NCI-H1694 treated with DMSO at 0.1 percent for 48 hours (cell line): ENCODE measurements at regions not wholly inside any gene's neighbourhood (a gene's known extent, or its start where the extent isn't known, plus 50 kb on each side); places are given as distances from the start of the nearest gene placed in this dataset.
"Not testable (repeated sequence)": the region's sequence is repeated elsewhere in the genome, so short reads cannot be mapped to it uniquely, and the experiment has no call there.

Experiments
- DNase-seq: peaks from one replicate; lab custom pipeline; 2025; lab: John Stamatoyannopoulos, UW

- not testable (repeated sequence) for DNase-seq
These were observed 118.3 kb downstream of the LRRC37A3 start for GRCh38 chr17:64800987-64801386.

DNA sequence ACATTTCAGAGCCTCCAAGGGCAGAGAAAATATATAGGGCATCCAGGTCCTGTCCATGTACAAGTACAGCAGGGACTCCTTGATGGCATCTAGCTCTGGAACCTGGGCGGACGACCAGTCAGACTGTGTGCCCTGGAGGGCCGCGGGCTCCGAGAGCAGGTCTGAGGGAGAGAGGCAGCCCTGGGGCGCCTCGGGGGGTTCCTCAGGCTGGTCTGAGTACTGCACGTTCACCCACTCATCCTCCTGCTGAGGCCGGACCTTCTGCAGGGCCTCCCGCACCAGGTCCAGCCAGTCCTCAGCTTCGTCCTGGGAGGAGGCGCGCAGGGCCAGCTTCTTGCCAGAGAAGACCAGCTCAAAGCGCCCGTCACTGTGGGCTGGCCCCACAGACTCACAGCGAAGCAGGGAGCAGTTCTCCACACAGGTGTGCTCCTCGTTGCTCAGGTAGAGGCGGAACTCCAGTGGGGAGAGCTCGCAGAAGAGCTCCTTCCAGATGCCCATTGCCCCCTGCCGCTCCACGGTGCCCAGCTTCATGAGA lies 118.8 kb downstream of the LRRC37A3 start:
- not testable (repeated sequence) for DNase-seq

DNA sequence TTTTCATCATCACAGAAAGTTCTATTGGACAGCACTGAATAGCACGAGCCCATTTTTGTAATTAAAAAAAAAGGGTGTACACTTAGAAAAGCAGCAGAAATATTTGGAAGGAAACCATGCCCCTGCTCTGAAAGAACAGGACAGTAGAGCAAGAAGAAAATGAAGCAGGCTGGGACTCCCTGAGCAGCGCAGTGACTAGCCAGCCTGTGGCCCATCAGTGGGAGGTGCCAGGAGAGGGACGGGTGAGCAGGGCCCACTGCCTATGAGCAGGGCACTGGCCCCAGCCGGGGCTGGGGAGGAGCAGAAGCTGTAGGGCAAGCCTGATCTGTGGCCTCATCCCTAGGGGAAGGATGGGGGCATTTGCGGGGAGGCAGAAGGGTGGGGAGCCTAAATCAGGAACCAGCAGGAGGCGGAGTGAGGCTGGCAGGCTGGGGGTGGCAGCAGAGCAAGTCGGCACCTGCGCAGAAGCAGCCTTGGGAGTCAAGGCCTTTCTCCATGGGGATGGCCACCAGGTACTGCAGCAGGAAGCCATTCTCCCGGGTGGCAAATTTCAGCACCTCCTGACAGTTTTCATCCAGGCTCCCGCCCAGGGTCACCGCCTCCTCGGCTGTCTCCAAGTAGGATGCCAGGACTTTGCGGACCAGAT lies 119.6 kb downstream of the LRRC37A3 start:
- not testable (repeated sequence) for DNase-seq

GRCh38 chr17:64798961-64799360 lies 120.3 kb downstream of the LRRC37A3 start:
- DNase-seq: not testable (repeated sequence)

DNA sequence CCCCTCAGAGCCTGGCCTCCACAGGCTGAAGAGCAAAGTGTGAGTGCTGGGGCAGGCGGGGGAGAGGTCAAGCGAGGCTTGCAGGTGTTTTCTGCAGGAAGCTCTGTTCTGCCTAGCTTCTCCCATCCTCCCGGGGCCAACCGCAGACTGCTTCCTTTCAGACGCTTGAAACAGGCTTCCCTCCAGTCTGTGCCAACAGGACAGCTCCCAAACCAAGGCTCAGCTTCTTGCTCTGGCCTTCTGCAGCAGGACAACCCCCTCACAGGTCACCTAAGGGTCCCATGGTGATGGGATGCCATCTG lies 120.8 kb downstream of the LRRC37A3 start:
- not testable (repeated sequence) for DNase-seq

DNA sequence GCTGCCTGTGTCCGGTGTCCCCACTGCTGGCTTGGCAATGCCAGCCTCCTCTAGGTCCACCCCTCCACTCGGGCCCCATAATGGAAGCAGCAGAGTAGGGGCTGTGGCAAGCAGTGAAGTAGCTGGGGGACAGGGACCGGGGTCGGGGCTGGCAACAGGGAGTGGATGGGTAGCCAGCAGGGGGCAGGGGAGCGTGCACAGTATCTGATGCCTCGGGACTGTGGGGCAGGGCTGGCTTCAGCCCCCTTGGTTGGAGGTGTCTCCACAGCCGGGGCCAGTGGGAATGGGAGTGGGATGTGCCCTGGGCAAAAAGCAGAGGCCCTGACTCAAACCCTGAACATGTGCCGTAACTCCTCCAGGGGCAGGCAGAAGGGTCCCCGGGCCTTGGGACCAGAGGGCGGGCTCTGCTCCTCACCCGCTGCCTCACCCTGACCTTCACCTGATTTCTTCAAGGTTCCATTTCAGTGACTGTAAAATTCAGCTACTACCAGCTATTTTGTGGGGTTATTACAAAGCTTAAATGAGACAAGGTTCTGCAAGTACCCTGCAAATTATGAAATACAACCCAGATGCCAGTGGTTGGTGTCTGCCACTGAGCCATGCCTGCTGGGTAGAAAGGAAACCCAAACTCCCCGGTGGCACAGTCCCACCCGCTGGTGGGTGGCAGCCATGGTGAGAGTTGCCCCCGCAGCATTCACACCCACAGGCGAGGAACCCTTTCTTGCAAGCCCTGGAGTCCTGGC lies 121.4 kb downstream of the LRRC37A3 start:
- DNase-seq: not testable (repeated sequence)

DNA sequence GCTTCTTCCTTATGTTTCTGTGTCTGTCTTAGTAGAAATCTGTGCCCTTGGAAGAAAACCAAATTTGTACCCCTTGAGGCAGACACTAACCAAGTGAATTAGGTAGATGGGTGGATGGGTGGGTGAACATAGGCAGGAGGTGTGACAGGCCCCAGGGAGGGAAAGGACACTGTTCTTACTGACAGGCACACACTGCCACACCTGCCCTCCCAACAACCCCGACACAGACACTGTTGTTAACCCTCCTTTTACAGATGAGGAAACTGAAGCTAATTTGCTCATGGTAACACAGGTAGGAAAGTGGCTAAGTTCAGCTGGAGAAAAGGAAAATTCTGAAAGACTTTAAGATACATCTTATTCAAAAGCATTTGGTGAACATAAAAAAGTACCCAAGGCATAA lies 123.9 kb downstream of the LRRC37A3 start:
- not testable (repeated sequence) for DNase-seq

- not testable (repeated sequence) for DNase-seq
These were observed 124.6 kb downstream of the LRRC37A3 start for GRCh38 chr17:64794548-64795274.

GRCh38 chr17:64794113-64794512 lies 125.2 kb downstream of the LRRC37A3 start:
- not testable (repeated sequence) for DNase-seq

GRCh38 chr17:64792793-64793575 lies 126.3 kb downstream of the LRRC37A3 start:
- DNase-seq: not testable (repeated sequence)

GRCh38 chr17:64792276-64792675 lies 127.0 kb downstream of the LRRC37A3 start:
- DNase-seq: not testable (repeated sequence)

GRCh38 chr17:64791691-64792090 lies 127.6 kb downstream of the LRRC37A3 start:
- DNase-seq: not testable (repeated sequence)

- DNase-seq: not testable (repeated sequence)
These were observed 128.1 kb downstream of the LRRC37A3 start for GRCh38 chr17:64791226-64791625.

GRCh38 chr17:64790690-64791089 lies 128.6 kb upstream of the SMURF2 start:
- not testable (repeated sequence) for DNase-seq

DNA sequence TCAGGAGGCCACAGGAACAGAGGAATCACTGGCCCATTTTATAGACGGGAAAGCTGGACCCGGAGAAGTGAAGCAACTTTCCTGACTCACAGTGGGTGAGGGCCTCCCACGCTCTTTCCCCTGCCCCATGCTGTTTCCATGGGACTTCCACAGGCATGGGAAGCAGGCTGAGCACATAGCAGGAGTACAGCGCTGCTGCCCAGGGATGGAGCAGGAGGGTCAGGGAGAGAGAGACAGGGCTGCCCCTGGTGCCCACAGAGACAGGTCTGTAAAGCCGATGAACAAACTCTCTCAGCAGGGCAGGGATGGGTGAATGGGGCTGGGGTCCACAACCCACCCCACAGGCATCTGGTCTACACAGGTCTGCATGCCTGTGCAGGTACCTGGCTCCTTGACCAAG lies 128.1 kb upstream of the SMURF2 start:
- DNase-seq: not testable (repeated sequence)

GRCh38 chr17:64789061-64789445 lies 126.9 kb upstream of the SMURF2 start:
- not testable (repeated sequence) for DNase-seq

DNA sequence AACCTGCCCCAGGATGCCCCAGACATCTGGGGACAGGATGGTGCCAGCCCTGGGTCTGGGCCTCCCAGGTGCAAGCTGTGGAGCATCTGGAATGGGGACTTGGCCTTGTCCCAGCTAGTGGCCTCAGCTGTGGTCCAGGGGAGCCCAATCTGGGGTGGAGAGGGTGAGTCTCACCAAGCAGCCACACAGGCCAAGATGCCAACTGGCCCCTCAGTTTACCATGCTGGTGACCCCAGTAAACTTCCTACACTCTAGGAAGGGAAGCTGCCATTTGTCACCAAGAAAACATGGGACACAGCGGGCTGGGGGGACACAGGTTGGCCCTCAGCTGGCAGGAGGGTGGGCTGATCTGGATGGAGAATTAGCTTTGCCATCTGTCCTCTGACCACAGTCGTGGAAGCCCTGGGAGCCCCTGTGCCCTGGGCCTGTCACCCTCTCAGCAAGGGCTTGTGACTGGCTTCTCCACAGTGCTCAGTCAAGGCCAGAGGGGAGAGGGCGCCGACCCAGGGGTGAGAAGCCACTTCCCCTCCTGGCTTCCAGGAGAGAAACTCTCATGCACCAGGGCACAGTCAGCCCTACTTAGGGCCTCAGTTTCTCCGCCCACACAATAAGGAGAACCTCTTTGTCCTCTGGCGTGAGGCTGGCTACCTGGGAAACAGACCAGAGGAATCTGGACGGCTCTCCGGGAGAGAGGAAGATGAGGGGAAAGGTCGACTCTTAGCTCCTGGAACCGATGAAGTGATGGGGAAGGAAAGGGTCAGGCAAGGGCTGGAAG lies 126.4 kb upstream of the SMURF2 start:
- DNase-seq: no peak

GRCh38 chr17:64787921-64788271 lies 125.8 kb upstream of the SMURF2 start:
- no peak for DNase-seq

DNA sequence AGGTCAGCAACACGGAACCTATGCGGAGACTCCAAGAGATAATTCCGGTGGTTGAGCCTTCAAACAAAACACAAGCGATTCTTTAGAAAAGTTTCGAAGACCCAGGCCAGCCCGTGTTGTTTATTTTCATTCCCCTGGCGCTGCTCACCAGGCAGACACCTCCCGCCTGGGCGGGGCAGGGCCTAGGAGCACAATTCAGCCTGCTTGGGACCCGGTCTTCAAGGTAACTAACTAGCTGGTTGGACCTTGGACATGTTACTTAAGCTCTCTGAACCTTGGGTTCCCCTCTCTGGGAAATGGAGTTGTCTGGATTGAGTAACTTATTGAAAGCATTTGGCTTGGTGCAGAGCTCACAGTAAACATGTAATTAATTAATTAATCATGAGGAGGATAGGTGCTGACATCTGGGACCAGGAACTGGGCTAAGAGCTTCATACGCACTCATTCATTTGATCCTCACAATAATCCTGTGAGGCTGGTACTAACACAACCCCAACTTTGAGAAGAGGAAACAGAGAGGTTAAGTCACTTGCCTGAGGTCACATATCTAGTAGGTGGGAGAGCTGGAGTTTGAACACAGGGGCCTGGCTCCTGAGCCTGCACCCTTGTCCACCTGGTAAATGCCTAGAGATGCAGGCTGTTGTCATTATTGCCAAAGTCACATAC lies 125.3 kb upstream of the SMURF2 start:
- no peak for DNase-seq

DNA sequence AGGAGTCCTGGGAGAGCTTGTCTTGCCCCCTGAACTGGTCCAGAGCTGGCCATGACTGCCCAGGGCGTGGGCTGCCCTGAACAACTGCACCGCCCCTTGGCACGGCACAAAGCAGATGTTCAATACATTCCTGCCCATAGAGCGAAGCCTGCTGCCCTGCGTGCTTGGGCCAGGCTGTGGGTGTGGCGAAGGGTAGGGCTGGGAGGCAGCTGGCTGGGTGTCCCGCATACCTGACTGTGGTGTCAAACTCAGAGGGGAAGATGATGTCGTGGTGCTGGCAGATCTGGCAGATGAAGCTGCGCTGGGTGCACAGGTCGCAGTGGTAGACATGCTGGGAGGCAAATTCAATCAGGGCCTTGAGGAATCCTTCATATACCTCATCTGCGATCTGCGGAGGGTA lies 124.2 kb upstream of the SMURF2 start:
- DNase-seq: no peak

DNA sequence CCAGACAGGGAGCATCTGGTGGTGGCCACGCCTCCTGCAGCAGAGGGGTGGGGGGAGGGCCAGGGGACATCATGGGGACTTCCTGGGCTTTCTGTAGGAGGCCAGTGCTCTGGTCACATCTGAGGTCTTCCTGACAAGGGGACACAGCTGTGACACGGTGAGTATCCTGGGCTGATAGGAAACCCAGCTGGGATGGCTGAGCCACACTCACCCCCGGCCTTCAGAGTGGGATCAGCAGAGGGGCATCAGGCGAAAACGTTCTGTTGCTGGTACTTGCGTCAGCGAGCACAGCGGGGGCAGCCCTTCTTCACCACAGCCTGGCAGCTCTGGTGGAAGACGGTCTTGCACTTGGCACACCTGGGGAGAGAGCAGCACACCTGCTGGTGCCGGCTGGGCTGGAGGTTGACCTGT lies 122.9 kb upstream of the SMURF2 start:
- no peak for DNase-seq
